Suppressor macrophage (primary cell): ENCODE measurements at regions not wholly inside any gene's neighbourhood (a gene's known extent, or its start where the extent isn't known, plus 50 kb on each side); places are given as distances from the start of the nearest gene placed in this dataset.
"Not testable (repeated sequence)": the region's sequence is repeated elsewhere in the genome, so short reads cannot be mapped to it uniquely, and the experiment has no call there.

Source experiments
- DNase-seq, 4 experiments: peaks; one replicate each; pipeline ENCODE4 v3.0.0-alpha.2; 2020 to 2022

GRCh38 chr7:136405931-136406777 is 429.0 kb upstream of the MTPN start:
- DNase-seq, result peak; percentile 56 to 69 (median 61)

- no peak for DNase-seq
Observed at GRCh38 chr7:136403591-136403990, 426.4 kb upstream of the MTPN start.

- no peak for DNase-seq
Observed at GRCh38 chr7:136400877-136401276, 423.7 kb upstream of the MTPN start.

GRCh38 chr7:136399385-136399784 is 422.2 kb upstream of the MTPN start:
- DNase-seq, result no peak

- no peak for DNase-seq
Observed at GRCh38 chr7:136392856-136393255, 415.7 kb upstream of the MTPN start.

GRCh38 chr7:136391371-136391770 is 414.2 kb upstream of the MTPN start:
- no peak for DNase-seq

- DNase-seq, result no peak
Observed at GRCh38 chr7:136389933-136390332, 412.8 kb upstream of the MTPN start.

GRCh38 chr7:136386876-136387275 is 409.7 kb upstream of the MTPN start:
- DNase-seq, result no peak

- not testable (repeated sequence) for DNase-seq
Observed at GRCh38 chr7:136371409-136371808, 394.2 kb upstream of the MTPN start.

GRCh38 chr7:136370137-136370536 is 393.0 kb upstream of the MTPN start:
- no peak for DNase-seq

- no peak for DNase-seq
Observed at GRCh38 chr7:136369225-136369624, 392.1 kb upstream of the MTPN start.

- no peak for DNase-seq
Observed at GRCh38 chr7:136359333-136359903, 382.3 kb upstream of the MTPN start.

- no peak for DNase-seq
Observed at GRCh38 chr7:136353287-136353686, 376.1 kb upstream of the MTPN start.

- no peak for DNase-seq
Observed at GRCh38 chr7:136348542-136349192, 371.5 kb upstream of the MTPN start.

- no peak for DNase-seq
Observed at GRCh38 chr7:136348142-136348541, 371.0 kb upstream of the MTPN start.

- DNase-seq, result no peak
Observed at GRCh38 chr7:136347488-136347887, 370.3 kb upstream of the MTPN start.

- DNase-seq, result no peak
Observed at GRCh38 chr7:136342251-136342650, 365.1 kb upstream of the MTPN start.

- DNase-seq, result no peak
Observed at GRCh38 chr7:136339464-136339863, 362.3 kb upstream of the MTPN start.

- DNase-seq, result no peak
Observed at GRCh38 chr7:136336932-136337331, 359.8 kb upstream of the MTPN start.

- DNase-seq, result no peak
Observed at GRCh38 chr7:136333636-136334035, 356.5 kb upstream of the MTPN start.

GRCh38 chr7:136326045-136326609 is 349.0 kb upstream of the MTPN start:
- no peak for DNase-seq

- DNase-seq, result no peak
Observed at GRCh38 chr7:136325578-136325977, 348.4 kb upstream of the MTPN start.

GRCh38 chr7:136325027-136325426 is 347.9 kb upstream of the MTPN start:
- no peak for DNase-seq
